Erythroblast (primary cell): ENCODE measurements at regions not wholly inside any gene's neighbourhood (a gene's known extent, or its start where the extent isn't known, plus 50 kb on each side); places are given as distances from the start of the nearest gene placed in this dataset.

ENCODE experiments used
- GATA1 ChIP-seq: IDR thresholded peaks from 2 replicates; pipeline ENCODE4 v1.6.1; 2011; ENCODE audit warnings: low read depth, mild to moderate bottlenecking, control low read depth, low read length, moderate library complexity
- POLR2A ChIP-seq: IDR thresholded peaks from 2 replicates; pipeline ENCODE4 v1.6.1; 2011; ENCODE audit warnings: mild to moderate bottlenecking, low read length

GRCh38 chr7:106165337-106165736 is 53.2 kb upstream of the SYPL1 start:
- TF ChIP-seq POLR2A (no peak), GATA1 (no peak)
